Testis (tissue), 2 donors: ENCODE measurements at regions not wholly inside any gene's neighbourhood (a gene's known extent, or its start where the extent isn't known, plus 50 kb on each side); places are given as distances from the start of the nearest gene placed in this dataset.

Source experiments
- DNase-seq: peaks from one replicate; pipeline ENCODE4 v3.0.0-alpha.2; 2019
- H3K27ac ChIP-seq, 2 donors: fragments of 200-600 bp; sonication (generic); one replicate each; pipeline ENCODE4 v1.5.1; 2019
- H3K27me3 ChIP-seq: fragments of 200-600 bp; sonication (generic); one replicate; pipeline ENCODE4 v1.5.1; 2019
- H3K36me3 ChIP-seq: fragments of 200-600 bp; sonication (generic); one replicate; pipeline ENCODE4 v1.5.1; 2017; ENCODE audit warnings: low read depth; ENCODE audit errors: missing control alignments
- H3K4me1 ChIP-seq: fragments of 200-600 bp; sonication (generic); one replicate; pipeline ENCODE4 v1.5.1; 2019
- H3K4me3 ChIP-seq, 2 donors: fragments of 200-600 bp; sonication (generic); one replicate each; pipeline ENCODE4 v1.5.1; 2017 to 2019
- H3K9me3 ChIP-seq: fragments of 200-600 bp; sonication (generic); one replicate; pipeline ENCODE4 v1.5.1; 2017
- POLR2A ChIP-seq: fragments of 450-650 bp; IDR thresholded peaks from one replicate; pipeline ENCODE4 v1.6.1; 2017; ENCODE audit warnings: antibody characterized with exemption, mild to moderate bottlenecking, moderate library complexity
- WGBS, 2 donors: methylation state at CpG; one replicate each; pipeline ENCODE4 v1.1.5; 2018; 5-methylcytosine and 5-hydroxymethylcytosine counted together
- intact Hi-C: fragments of 100-400 bp; cut with DNase I; formaldehyde crosslinking; loops from one replicate; pipeline ENCODE4 v1.15.1; 2023; ENCODE audit warnings: low total_unique reads
- TF ChIP-seq, protein P1 (sequence below), 3 experiments: fragments of 450-650 bp in 2 of 3; fragments of 200-600 bp in 1 of 3; sonication (generic) in 1 of 3; IDR thresholded peaks; one replicate each; pipeline ENCODE4 v1.5.1; 2016 to 2019; ENCODE audit warnings: antibody characterized with exemption in 3 of 3, mild to moderate bottlenecking in 2 of 3, moderate library complexity in 1 of 3

DNA sequence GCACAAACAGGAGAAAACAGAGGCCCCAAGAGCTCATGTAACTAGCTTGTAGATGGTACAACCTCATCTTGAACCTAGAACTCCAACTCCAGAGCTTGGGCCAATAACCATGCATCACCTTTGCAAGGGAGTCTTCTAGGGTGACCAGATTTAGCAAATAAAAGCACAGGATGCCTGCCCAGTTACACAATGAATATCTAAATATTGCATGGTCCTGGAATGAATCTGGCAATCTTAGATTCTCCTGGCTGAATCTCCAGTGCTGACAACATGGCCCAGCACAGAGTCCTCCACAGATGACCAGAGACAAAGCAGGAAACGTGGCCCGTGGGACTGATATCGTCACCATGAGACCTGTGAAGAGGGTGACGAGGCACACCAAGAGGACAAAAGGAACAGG, 494.1 kb downstream of the PREX1 start:
- Histone ChIP-seq H3K27me3 (no peaks in the 10 kb centered on the region), H3K36me3 (no peaks in the 10 kb centered on the region), H3K4me1 (peaks cover 2% of the 10 kb centered on the region), H3K9me3 (no peaks in the 10 kb centered on the region), H3K4me3 (no peak overlapping the region), H3K27ac (no peak overlapping the region)
- TF ChIP-seq, protein P1, sequence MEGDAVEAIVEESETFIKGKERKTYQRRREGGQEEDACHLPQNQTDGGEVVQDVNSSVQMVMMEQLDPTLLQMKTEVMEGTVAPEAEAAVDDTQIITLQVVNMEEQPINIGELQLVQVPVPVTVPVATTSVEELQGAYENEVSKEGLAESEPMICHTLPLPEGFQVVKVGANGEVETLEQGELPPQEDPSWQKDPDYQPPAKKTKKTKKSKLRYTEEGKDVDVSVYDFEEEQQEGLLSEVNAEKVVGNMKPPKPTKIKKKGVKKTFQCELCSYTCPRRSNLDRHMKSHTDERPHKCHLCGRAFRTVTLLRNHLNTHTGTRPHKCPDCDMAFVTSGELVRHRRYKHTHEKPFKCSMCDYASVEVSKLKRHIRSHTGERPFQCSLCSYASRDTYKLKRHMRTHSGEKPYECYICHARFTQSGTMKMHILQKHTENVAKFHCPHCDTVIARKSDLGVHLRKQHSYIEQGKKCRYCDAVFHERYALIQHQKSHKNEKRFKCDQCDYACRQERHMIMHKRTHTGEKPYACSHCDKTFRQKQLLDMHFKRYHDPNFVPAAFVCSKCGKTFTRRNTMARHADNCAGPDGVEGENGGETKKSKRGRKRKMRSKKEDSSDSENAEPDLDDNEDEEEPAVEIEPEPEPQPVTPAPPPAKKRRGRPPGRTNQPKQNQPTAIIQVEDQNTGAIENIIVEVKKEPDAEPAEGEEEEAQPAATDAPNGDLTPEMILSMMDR (IDR thresholded peaks at IDR 0.05), result no peak
- TF ChIP-seq POLR2A, result no peak
- intact Hi-C loops, result no loop called here
- DNase-seq, result no peak
- 83 to 96% methylated on average over 4 of the region's 4 CpGs for WGBS, 2 donors

DNA sequence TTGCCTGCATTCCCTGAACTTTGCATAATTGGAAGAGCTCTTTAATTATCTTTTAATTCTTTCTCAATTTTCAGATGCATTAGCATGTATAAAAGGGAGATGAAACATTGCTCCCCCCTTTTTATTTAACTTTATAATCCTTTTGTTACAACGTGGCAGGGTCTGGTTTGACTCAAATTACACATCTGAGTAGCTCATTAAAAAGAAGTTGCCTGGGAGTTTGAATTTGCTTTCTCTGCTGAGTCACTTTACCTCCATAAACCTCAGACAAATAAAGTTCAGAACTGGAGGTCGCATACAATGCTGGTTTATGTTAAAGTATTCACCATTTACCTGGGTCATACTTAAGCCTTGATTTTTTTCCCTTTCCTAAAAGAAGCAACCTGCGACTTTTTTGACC, 495.2 kb downstream of the PREX1 start:
- H3K4me1 ChIP-seq, result peaks cover 4% of the 10 kb centered on the region
- no peaks in the 10 kb centered on the region for H3K9me3 ChIP-seq
- H3K27ac ChIP-seq, result no peak overlapping the region
- no peaks in the 10 kb centered on the region for H3K27me3 ChIP-seq
- DNase-seq, result no peak
- no peak overlapping the region for H3K4me3 ChIP-seq
- WGBS, 2 donors, result 67 to 71% methylated on average over 3 of the region's 3 CpGs
- no peaks in the 10 kb centered on the region for H3K36me3 ChIP-seq
- intact Hi-C loops, result no loop called here
- TF ChIP-seq, protein P1 (IDR thresholded peaks at IDR 0.05), result no peak
- TF ChIP-seq POLR2A, result no peak

DNA sequence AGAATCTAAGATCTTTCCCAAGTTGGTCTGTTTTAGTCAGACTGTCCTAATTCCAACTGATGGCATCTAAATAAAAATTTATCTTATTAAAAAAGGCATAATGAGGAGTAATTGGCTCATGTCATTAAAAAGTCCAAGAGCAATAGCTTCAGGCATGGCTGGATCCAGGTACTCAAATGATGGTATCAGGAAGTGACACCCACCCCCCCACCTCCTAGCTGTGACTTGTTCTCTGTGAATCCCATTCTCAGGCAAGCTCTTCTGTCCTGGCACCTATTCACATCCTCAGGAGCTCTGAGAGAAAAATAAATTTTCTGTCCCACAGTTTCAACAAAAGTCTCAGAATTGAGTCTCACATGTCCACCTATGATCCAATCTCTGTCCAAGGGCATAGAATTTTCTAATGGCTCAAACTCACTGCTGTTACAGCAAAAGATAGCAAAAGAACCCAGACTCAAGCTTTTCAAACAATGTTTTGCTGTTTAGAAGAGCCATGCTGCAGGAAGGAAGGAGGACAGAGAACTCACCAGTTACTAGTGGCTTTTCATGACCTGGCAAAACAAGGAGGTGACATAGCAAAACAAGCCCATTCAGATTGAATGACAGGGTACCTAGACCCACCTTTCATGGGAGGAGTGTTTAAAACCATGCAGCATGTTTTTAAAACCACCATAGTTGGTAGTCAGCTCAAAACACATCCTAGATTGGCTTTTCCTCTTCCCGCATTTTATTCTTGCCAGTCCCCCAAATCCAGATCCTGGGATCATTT, 496.1 kb downstream of the PREX1 start:
- H3K36me3 ChIP-seq, result no peaks in the 10 kb centered on the region

DNA sequence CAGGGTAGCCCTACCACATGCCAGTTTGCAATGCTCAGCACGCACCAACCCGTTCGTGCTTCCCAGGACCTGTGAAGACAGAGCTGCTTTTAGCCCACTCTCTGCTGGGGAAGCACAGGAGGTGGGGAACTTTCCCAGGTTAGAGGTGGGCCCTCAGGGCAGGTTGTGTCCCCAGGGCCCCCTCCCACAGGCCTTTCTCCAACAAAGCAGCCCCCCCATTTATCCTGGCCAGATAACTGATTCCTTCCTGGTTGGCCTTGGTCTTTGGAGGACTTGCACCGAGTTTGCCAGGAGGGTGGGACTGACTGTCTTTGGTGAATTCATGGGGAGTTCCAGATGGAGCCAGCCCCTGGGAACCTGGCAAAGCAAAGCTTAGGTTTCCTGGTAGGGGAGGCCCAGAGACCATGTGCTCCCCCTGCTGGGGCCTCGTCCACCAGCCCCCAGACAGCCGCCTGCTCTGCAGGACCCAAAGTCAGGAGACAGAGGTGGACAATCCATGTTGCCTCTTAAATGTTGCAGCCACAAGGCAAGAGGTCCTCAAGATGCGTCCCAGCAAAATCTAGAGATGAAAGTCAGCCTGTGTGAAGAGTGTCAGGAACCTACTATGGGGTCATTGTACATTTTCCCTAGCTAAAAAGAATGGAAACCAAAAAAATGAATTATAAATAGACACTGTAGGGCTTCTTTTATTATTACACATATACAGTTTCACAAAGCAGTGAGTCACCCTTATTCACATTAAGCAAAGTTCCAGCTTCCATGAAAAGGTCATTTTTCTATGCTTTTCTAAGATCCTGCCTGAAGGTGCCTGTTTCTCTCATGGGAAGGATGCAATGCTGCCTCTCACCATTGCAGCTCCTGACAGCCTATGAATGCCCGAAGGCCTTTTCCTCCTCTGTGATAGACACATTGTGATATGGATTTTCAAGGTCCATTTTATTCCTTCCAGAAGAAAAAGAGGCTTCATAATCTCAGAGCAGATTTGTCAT, 497.8 kb downstream of the PREX1 start:
- Histone ChIP-seq H3K4me1 (peaks cover 11% of the 10 kb centered on the region), H3K27ac (no peak overlapping the region), H3K4me3 (no peak overlapping the region), H3K9me3 (no peaks in the 10 kb centered on the region), H3K27me3 (no peaks in the 10 kb centered on the region), H3K36me3 (no peaks in the 10 kb centered on the region)
- TF ChIP-seq, protein P1 (IDR thresholded peaks at IDR 0.05), result no peak
- TF ChIP-seq POLR2A, result no peak
- intact Hi-C loops, result no loop called here
- DNase-seq, result no peak
- 79 to 81% methylated on average over 7 to 8 of the region's 8 CpGs for WGBS, 2 donors

More for the DNA sequence above, 496.1 kb downstream of the PREX1 start:
- H3K4me3 ChIP-seq, result no peak overlapping the region
- H3K27ac ChIP-seq, result no peak overlapping the region
- DNase-seq, result no peak
- H3K27me3 ChIP-seq, result no peaks in the 10 kb centered on the region
- intact Hi-C loops, result no loop called here
- no peak for TF ChIP-seq POLR2A
- TF ChIP-seq, protein P1 (IDR thresholded peaks at IDR 0.05), result no peak
- WGBS, 2 donors, result 82 to 97% methylated on average over 1 of the region's 1 CpG
- H3K9me3 ChIP-seq, result no peaks in the 10 kb centered on the region
- H3K4me1 ChIP-seq, result peaks cover 5% of the 10 kb centered on the region
